ENCODE measurements at regions not wholly inside any gene's neighbourhood (a gene's known extent, or its start where the extent isn't known, plus 50 kb on each side); places are given as distances from the start of the nearest gene placed in this dataset.

DNA sequence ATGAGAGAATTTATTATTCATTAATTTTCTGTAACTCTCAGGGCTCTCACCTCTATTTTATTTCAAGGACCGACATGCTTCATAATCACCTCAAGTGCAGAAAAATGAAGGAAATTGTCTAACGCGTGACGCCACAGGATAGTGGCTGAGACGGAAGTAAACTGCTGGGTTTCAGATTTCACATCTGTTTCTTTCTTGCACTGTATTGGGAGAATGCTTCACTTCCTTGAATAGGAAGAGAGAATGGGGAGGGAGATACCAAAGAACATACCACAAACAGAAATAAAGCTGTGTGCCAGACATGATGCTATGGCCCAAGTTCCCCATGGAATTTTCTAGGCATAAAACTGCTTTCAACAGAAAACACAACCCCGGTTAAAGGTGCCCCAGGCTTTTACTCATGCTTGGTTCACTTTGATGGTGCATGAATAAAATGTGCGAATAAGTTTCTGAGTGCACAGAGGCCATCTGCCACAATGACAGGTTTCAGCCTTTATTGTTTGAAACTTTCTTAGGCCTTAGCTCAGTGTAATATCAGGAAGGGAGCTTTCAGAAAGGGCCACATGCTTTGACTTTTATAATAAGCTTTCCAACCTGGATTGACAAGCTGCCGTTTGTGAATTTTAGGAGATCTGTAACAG is 1116.4 kb downstream of the SOCS6 start:
- H3K36me3 ChIP-seq: no peaks in the 10 kb centered on the region
- intact Hi-C loops (cut with DNase I; ENCODE audit: low total_unique reads): no loop called here
- no peaks in the 10 kb centered on the region for H3K4me1 ChIP-seq
- no peak overlapping the region for H3K4me3 ChIP-seq
- H3K27me3 ChIP-seq: no peaks in the 10 kb centered on the region
- H3K27ac ChIP-seq: no peak overlapping the region
- no peak for DNase-seq
- no peaks in the 10 kb centered on the region for H3K9me3 ChIP-seq
- TF ChIP-seq, protein P1, sequence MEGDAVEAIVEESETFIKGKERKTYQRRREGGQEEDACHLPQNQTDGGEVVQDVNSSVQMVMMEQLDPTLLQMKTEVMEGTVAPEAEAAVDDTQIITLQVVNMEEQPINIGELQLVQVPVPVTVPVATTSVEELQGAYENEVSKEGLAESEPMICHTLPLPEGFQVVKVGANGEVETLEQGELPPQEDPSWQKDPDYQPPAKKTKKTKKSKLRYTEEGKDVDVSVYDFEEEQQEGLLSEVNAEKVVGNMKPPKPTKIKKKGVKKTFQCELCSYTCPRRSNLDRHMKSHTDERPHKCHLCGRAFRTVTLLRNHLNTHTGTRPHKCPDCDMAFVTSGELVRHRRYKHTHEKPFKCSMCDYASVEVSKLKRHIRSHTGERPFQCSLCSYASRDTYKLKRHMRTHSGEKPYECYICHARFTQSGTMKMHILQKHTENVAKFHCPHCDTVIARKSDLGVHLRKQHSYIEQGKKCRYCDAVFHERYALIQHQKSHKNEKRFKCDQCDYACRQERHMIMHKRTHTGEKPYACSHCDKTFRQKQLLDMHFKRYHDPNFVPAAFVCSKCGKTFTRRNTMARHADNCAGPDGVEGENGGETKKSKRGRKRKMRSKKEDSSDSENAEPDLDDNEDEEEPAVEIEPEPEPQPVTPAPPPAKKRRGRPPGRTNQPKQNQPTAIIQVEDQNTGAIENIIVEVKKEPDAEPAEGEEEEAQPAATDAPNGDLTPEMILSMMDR (IDR thresholded peaks at IDR 0.05): no peak
- no peak for TF ChIP-seq POLR2A (IDR thresholded peaks at IDR 0.05)

DNA sequence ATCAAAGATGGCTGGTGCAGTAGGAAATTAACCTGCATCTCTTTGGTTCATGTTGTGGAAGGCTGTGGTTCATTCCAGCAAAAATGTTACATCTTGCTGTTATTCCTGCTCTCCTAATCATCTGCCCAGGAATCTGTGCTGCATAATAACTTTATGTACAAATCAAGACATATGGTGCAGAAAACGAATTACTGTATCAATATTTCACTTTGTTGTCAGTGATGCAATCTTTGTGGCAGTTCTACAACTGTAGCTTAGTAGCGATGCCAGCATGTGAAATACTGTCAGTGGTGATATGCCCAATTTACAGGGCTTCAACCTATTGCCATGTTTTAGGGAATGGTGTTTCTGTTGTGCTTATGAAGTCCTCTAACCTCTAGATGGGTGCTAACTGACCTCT is 1114.7 kb downstream of the SOCS6 start:
- Histone ChIP-seq H3K27me3 (no peaks in the 10 kb centered on the region), H3K4me3 (no peak overlapping the region), H3K27ac (no peak overlapping the region), H3K4me1 (no peaks in the 10 kb centered on the region), H3K9me3 (no peaks in the 10 kb centered on the region), H3K36me3 (no peaks in the 10 kb centered on the region)
- DNase-seq: no peak
- no peak for TF ChIP-seq POLR2A (IDR thresholded peaks at IDR 0.05)
- TF ChIP-seq, protein P1 (IDR thresholded peaks at IDR 0.05): no peak
- intact Hi-C loops (cut with DNase I; ENCODE audit: low total_unique reads): no loop called here

DNA sequence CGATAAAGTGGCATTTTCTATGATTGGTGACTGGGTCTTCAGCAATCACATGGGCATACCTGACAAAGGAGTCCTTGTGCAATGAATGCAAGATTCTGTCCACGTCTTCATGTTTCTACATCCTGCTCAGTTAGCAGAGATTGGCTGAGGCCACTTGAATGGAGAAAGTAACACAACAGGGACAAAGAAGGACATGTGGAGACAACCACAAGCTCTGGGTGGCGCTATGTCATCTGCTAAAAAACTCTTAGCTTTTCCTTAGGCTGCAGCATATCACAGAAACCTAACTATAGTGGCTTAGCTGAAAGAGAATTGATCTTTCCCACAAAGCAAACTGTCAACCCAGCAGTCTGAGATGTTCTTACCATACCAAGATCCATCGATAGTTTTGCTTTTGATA is 1109.7 kb downstream of the SOCS6 start:
- intact Hi-C loops (cut with DNase I; ENCODE audit: low total_unique reads): no loop called here
- Histone ChIP-seq H3K27me3 (no peaks in the 10 kb centered on the region), H3K4me3 (no peak overlapping the region), H3K27ac (no peak overlapping the region), H3K9me3 (no peaks in the 10 kb centered on the region), H3K4me1 (no peaks in the 10 kb centered on the region), H3K36me3 (no peaks in the 10 kb centered on the region)
- no peak for TF ChIP-seq POLR2A (IDR thresholded peaks at IDR 0.05)
- TF ChIP-seq, protein P1 (IDR thresholded peaks at IDR 0.05): no peak
- DNase-seq: no peak

DNA sequence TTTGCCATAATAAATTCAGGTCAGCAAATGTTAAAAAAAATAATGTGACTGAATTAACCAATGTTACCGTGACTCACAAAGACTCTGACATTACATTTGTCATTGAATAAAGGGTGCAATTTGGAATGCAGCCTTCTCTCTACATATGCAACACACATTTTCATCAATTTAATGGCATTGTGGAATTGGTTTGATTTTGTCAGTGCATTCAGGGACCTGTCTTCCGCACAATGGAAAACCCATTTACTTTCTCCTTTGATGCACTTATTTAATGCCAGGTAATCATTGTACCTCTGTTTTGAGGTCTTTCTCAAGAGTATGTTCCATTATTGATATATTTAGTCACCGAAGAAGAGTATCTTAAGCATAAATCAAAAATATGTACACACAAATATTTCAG is 1099.3 kb downstream of the SOCS6 start:
- no peak overlapping the region for H3K27ac ChIP-seq
- H3K4me1 ChIP-seq: no peaks in the 10 kb centered on the region
- H3K27me3 ChIP-seq: no peaks in the 10 kb centered on the region
- TF ChIP-seq POLR2A (IDR thresholded peaks at IDR 0.05): no peak
- TF ChIP-seq, protein P1 (IDR thresholded peaks at IDR 0.05): no peak
- no peaks in the 10 kb centered on the region for H3K36me3 ChIP-seq
- intact Hi-C loops (cut with DNase I; ENCODE audit: low total_unique reads): no loop called here
- DNase-seq: no peak
- no peak overlapping the region for H3K4me3 ChIP-seq
- no peaks in the 10 kb centered on the region for H3K9me3 ChIP-seq

DNA sequence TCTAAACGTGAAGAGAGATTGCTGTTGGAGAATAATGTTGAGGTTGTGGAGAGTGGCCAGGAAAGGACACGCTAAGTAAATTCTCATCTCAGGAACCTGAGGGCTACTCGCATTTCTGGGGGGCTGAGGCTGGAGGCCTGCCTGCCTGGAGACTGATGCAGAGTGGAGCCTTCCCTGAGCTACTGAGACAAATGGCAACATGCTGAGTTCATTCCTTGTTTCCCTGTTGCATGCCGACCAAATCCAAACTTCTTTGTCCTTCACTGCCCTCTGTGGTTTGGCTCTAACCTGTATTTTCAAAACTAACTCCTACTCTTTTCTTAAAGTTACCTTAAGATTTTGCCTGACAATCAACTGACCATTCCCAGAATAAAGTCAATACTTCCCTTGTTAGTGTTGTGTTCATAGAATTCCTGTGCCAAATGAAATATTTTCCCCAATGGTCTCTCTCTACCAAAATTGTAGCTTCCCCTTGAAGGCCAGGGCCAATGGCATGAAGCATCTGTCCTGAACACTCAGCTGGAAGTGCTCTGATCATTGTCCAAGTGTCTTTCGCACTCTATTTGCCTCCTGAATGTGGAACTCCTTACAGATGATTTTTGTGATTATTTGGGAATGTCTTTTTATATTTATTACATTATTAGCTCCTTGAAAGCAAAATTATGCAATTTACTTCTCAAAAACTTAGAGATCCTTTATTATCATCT is 1085.6 kb downstream of the SOCS6 start:
- H3K36me3 ChIP-seq: no peaks in the 10 kb centered on the region
- no peaks in the 10 kb centered on the region for H3K27me3 ChIP-seq
- no peaks in the 10 kb centered on the region for H3K9me3 ChIP-seq
- no peak for DNase-seq
- no peak overlapping the region for H3K27ac ChIP-seq
- no peak overlapping the region for H3K4me3 ChIP-seq
- intact Hi-C loops (cut with DNase I; ENCODE audit: low total_unique reads): no loop called here
- no peaks in the 10 kb centered on the region for H3K4me1 ChIP-seq
- TF ChIP-seq, protein P1 (IDR thresholded peaks at IDR 0.05): no peak
- no peak for TF ChIP-seq POLR2A (IDR thresholded peaks at IDR 0.05)

All from uterus (tissue), 3 donors.